ENCODE measurements at regions not wholly inside any gene's neighbourhood (a gene's known extent, or its start where the extent isn't known, plus 50 kb on each side); places are given as distances from the start of the nearest gene placed in this dataset.

- H3K4me3 ChIP-seq (ENCODE audit: low read depth, low read length) = no peak overlapping the region
- DNase-seq (ENCODE audit: low read depth, low spot score) = no peak
- TF ChIP-seq CTCF (IDR thresholded peaks at IDR 0.05; ENCODE audit: insufficient read depth, low read length, missing control alignments) = no peak
- CTCF ChIA-PET = no interaction called here
- POLR2A ChIA-PET = interaction anchor here (1.1 kb wide), 1 partner anchor 13 kb away, joined by 4 read pairs; no protein-coding TSS in a partner anchor
Measured at GRCh38 chr2:240357641-240358012, 77.8 kb upstream of the GPC1 start.

GRCh38 chr2:240358080-240358479, 77.4 kb upstream of the GPC1 start:
- POLR2A ChIA-PET = interaction anchor here (1.1 kb wide), 1 partner anchor 12 kb away, joined by 4 read pairs; no protein-coding TSS in a partner anchor
- no peak for TF ChIP-seq CTCF (IDR thresholded peaks at IDR 0.05; ENCODE audit: insufficient read depth, low read length, missing control alignments)
- CTCF ChIA-PET = no interaction called here
- DNase-seq (ENCODE audit: low read depth, low spot score) = no peak
- H3K4me3 ChIP-seq (ENCODE audit: low read depth, low read length) = no peak overlapping the region

- ChIA-PET POLR2A (interaction anchor here (1.1 kb wide), 1 partner anchor 11 kb away, joined by 4 read pairs; no protein-coding TSS in a partner anchor), CTCF (no interaction called here)
- no peak overlapping the region for H3K4me3 ChIP-seq (ENCODE audit: low read depth, low read length)
- DNase-seq (ENCODE audit: low read depth, low spot score) = no peak
- TF ChIP-seq CTCF (IDR thresholded peaks at IDR 0.05; ENCODE audit: insufficient read depth, low read length, missing control alignments) = no peak
Measured at GRCh38 chr2:240358821-240359397, 76.6 kb upstream of the GPC1 start.

GRCh38 chr2:240359695-240360094, 75.8 kb upstream of the GPC1 start:
- ChIA-PET POLR2A (no interaction called here), CTCF (no interaction called here)
- no peak overlapping the region for H3K4me3 ChIP-seq (ENCODE audit: low read depth, low read length)
- no peak for TF ChIP-seq CTCF (IDR thresholded peaks at IDR 0.05; ENCODE audit: insufficient read depth, low read length, missing control alignments)
- no peak for DNase-seq (ENCODE audit: low read depth, low spot score)

GRCh38 chr2:240360645-240361475, 74.6 kb upstream of the GPC1 start:
- ChIA-PET CTCF (no interaction called here), POLR2A (no interaction called here)
- DNase-seq (ENCODE audit: low read depth, low spot score) = no peak
- TF ChIP-seq CTCF (IDR thresholded peaks at IDR 0.05; ENCODE audit: insufficient read depth, low read length, missing control alignments) = no peak
- H3K4me3 ChIP-seq (ENCODE audit: low read depth, low read length) = no peak overlapping the region

- DNase-seq (ENCODE audit: low read depth, low spot score) = no peak
- no peak overlapping the region for H3K4me3 ChIP-seq (ENCODE audit: low read depth, low read length)
- POLR2A ChIA-PET = no interaction called here
- CTCF ChIA-PET = no interaction called here
- TF ChIP-seq CTCF (IDR thresholded peaks at IDR 0.05; ENCODE audit: insufficient read depth, low read length, missing control alignments) = no peak
Measured at GRCh38 chr2:240362216-240362755, 73.2 kb upstream of the GPC1 start.

Measured in AG04449 (cell line).